ENCODE measurements at regions not wholly inside any gene's neighbourhood (a gene's known extent, or its start where the extent isn't known, plus 50 kb on each side); places are given as distances from the start of the nearest gene placed in this dataset.
A peak's percentile ranks its signal among the peaks of the same experiment; 100 is the strongest.

DNA sequence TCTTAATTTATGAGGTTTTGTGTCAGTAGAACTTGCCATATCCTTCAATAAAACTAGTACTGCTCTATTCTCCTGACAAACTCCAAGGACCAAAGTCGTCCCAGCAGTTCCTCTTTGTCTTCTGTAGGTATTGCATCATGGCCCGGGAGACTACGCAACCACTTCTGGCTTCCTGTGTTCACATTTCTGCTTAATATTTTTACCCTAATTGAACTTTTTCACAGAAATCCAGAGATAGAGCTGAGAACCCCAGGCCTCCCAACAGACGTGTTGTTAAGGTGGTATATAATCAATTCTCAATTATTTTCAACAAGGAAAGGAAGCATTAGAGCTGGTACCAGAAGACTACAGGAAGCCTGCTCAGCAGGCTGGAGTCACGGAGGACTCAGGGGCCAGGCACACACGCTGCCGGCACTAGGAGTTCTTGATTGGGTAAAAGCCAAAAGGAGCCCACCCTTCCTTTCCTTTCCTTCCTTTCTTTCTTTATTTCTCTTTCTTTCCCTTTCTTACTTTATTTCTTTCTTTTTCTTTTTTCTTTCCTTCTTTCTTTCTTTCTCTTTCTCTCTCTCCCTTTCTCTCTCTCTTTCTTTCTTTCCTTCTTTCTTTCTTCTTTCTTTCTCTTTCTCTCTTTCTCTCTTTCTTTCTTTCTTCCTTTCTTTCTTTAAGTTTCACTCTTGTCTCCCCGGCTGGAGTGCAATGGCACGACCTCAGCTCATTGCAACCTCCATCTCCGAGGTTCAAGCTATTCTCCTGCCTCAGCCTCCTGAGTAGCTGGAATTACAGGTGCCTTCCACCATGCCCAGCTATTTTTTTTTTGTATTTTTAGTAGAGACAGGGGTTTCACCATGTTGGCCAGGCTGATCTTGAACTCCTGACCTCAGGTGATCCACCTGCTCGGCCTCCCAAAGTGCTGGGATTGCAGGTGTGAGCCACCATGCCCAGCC, 173.7 kb downstream of the ZBTB18 start:
- Mint-ChIP-seq H3K9me3 (ENCODE audit: low read depth) (no peaks in the 10 kb centered on the region), H3K4me3 (no peak overlapping the region), H3K27ac (no peak overlapping the region), H3K27me3 (peaks cover 4% of the 10 kb centered on the region), H3K36me3 (no peaks in the 10 kb centered on the region), H3K4me1 (no peaks in the 10 kb centered on the region)
- no peak for ATAC-seq
- no peak for DNase-seq
- CTCF ChIA-PET: no interaction called here

DNA sequence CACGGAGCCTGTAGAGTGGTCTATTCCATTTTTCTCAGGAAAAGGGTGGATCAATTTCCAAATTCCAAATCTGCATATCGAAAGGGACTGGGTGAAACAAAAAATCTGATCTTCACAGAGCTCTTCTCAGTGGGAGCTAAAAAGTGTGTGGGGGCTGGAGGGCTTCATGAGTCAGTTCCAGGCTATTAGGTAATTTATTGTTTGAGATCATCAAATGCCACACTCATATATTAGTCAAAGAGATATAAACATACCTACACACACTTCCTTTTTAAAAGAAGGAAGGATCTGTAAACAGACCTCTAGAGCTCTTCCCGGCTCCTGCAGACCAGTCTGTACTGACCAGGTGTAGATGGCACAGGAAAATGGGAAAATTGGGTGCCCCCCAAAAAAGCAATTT, 175.4 kb downstream of the ZBTB18 start:
- Mint-ChIP-seq H3K4me3 (no peak overlapping the region), H3K4me1 (no peaks in the 10 kb centered on the region), H3K27ac (no peak overlapping the region), H3K9me3 (ENCODE audit: low read depth) (no peaks in the 10 kb centered on the region), H3K36me3 (no peaks in the 10 kb centered on the region), H3K27me3 (peaks cover 8% of the 10 kb centered on the region)
- DNase-seq (no peak), ATAC-seq (no peak)
- CTCF ChIA-PET: no interaction called here

DNA sequence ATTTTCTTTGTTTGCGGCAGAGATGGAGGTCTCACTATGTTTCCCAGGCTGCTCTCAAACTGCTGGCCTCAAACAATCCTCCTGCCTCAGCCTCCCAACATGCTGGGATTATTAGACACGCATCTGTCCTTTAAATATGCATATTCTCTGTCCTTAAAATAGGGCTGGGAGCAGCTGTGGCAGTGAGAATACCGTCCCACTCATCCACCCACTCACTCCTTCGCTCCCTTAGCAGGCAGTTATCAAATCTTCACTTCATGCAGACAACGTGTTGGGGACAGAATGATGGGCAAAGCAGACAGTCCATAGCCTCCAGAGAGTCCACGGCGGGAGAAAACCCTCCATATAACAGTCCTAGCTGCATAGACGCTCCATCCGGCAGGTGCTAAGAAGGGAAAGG, 179.4 kb downstream of the ZBTB18 start:
- Mint-ChIP-seq H3K36me3 (no peaks in the 10 kb centered on the region), H3K27me3 (peaks cover 23% of the 10 kb centered on the region), H3K9me3 (ENCODE audit: low read depth) (no peaks in the 10 kb centered on the region), H3K27ac (no peak overlapping the region), H3K4me3 (no peak overlapping the region), H3K4me1 (peaks cover 4% of the 10 kb centered on the region)
- no peak for ATAC-seq
- CTCF ChIA-PET: no interaction called here
- DNase-seq: no peak

DNA sequence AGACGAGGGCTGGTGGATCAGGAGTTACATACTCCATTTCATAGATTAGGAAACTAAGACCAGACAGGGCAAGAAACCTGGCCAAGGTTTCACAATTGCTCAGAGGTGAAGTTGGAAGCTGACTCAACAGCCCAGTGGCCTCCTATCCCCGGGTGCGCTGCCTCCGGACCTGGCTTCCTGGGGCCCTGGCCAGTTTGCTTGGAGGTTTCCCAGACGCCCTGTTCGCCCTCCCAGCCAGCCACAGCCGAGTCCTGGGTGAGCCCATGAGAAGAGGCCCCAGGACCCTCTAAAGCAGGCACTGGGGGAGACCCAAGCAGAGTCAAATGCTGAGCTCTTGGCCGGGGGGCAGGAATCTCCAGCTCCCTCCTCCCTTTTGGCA, 180.1 kb downstream of the ZBTB18 start:
- peaks cover 4% of the 10 kb centered on the region for H3K4me1 Mint-ChIP-seq
- H3K27me3 Mint-ChIP-seq: peaks cover 23% of the 10 kb centered on the region
- CTCF ChIA-PET: no interaction called here
- no peak for ATAC-seq
- H3K36me3 Mint-ChIP-seq: no peaks in the 10 kb centered on the region
- H3K27ac Mint-ChIP-seq: no peak overlapping the region
- H3K4me3 Mint-ChIP-seq: no peak overlapping the region
- DNase-seq: no peak
- H3K9me3 Mint-ChIP-seq (ENCODE audit: low read depth): no peaks in the 10 kb centered on the region

DNA sequence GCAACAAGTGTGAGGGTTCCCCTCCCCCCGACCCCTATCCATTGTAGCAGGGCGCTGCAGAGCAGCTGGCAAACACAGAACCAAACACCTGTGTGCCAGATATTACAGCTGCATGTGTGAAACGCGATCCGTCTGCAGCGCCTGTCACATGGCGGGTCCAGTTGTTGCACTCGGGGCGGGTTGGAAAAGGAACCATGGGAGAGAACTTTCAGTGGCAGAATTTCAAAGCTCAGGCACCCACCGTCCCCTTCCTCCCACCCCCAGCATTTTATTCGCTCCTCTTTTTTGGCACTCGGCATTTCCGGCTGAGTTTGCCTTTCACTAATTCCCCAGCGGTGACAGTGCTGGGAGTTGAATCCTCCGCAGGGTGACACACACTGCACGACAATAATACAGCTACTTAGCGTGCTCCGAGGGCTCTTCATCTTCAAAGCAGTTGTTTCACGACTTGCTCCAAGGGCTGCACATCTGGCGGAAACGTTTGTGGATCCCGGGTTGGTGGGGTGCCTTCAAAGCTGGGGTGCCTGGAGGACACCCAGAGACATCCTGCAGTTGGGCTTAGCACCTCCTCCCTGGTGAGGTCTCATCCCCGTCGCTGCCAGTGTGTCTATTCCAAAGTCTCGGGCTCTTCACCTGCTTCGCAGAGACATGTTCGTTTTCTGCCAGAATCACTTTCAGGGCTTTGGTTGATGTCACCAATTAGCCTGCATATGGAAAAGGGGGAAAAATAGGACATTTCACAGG, 180.7 kb downstream of the ZBTB18 start:
- H3K4me3 Mint-ChIP-seq: no peak overlapping the region
- CTCF ChIA-PET: no interaction called here
- H3K9me3 Mint-ChIP-seq (ENCODE audit: low read depth): no peaks in the 10 kb centered on the region

DNA sequence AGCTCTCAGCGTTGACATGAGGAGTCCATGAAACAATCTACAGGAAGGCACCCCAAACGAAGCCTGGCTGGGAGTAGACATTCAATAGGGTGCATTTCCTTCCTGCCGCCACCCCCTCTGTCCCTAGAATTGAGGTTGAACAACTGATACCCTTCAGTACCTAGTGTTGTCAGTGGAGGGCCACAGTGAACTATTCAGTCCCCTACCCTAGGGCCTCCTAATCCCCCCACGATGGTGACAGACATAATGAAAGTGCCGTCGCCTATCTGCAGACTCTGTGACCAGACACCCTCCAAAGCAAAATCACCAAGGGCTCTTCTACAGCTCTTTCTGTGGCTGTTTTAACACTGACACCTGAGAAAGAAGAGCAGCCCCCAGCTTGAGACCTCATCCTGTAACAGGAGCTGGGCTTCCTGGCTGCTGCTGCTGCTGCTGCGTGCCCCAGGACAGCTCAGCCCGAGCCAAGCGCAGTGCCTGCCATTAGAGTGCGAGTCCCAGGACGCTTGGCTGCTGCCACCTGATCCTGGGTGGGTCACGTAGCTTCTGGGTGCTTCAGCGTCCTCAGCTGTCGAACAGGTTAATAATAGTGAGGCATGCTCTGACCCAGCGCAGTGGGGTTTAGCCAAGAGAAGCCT, 183.0 kb downstream of the ZBTB18 start:
- DNase-seq (no peak), ATAC-seq (peak; percentile 30)
- no peaks in the 10 kb centered on the region for H3K9me3 Mint-ChIP-seq (ENCODE audit: low read depth)
- CTCF ChIA-PET: interaction anchor here (1.1 kb wide), 1 partner anchor 65 kb away, joined by 4 read pairs; no protein-coding TSS in a partner anchor
- H3K27me3 Mint-ChIP-seq: peaks cover 18% of the 10 kb centered on the region
- no peak overlapping the region for H3K27ac Mint-ChIP-seq
- no peak overlapping the region for H3K4me3 Mint-ChIP-seq
- no peaks in the 10 kb centered on the region for H3K36me3 Mint-ChIP-seq
- H3K4me1 Mint-ChIP-seq: peaks cover 5% of the 10 kb centered on the region

More for the DNA sequence above, 180.7 kb downstream of the ZBTB18 start:
- ATAC-seq: no peak
- Mint-ChIP-seq H3K36me3 (no peaks in the 10 kb centered on the region), H3K4me1 (peaks cover 4% of the 10 kb centered on the region), H3K27ac (no peak overlapping the region), H3K27me3 (peaks cover 18% of the 10 kb centered on the region)
- DNase-seq: no peak

DNA sequence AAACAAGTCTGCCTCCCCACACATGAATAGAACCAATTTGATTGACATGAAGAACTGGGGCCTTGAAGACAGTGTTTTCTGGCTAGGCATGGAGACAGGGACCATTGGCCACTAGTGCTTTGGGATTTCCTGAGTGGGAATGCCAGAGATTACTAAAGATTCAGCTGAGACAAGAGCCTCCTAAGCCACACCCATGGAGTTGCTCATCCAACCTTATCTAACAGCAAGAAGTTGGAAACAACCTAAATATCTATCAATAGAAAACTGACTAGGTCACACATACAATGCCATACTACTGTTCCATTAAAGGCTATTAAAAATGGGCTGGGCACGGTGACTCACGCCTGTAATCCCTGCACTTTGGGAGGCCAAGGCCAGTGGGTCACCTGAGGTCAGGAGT, 184.1 kb downstream of the ZBTB18 start:
- no peak for DNase-seq
- no peak overlapping the region for H3K27ac Mint-ChIP-seq
- H3K36me3 Mint-ChIP-seq: no peaks in the 10 kb centered on the region
- peaks cover 8% of the 10 kb centered on the region for H3K4me1 Mint-ChIP-seq
- H3K4me3 Mint-ChIP-seq: no peak overlapping the region
- peaks cover 16% of the 10 kb centered on the region for H3K27me3 Mint-ChIP-seq
- H3K9me3 Mint-ChIP-seq (ENCODE audit: low read depth): no peaks in the 10 kb centered on the region
- ATAC-seq: no peak
- CTCF ChIA-PET: no interaction called here

DNA sequence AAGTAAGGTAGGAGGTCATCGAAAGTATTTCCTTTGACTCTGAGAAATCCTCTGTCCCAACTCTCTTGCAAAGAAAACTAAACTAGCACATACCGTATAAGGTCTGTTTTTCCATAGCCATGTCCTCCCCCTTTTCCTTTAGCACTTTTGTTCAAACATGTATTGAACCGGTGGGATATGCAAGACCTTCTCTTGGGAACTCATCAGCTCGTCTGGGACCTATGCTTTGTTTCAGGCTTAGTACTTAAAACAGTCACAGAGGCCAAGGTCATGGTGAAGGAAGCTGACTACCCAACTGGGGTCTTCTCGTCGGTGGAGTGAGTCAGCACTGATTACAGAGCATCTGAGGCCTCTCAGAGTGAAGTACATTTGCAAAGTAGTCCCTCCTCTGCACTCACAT, 185.0 kb downstream of the ZBTB18 start:
- H3K36me3 Mint-ChIP-seq: no peaks in the 10 kb centered on the region
- H3K27ac Mint-ChIP-seq: no peak overlapping the region
- DNase-seq (no peak), ATAC-seq (no peak)
- no peak overlapping the region for H3K4me3 Mint-ChIP-seq
- peaks cover 15% of the 10 kb centered on the region for H3K27me3 Mint-ChIP-seq
- H3K4me1 Mint-ChIP-seq: peaks cover 8% of the 10 kb centered on the region
- H3K9me3 Mint-ChIP-seq (ENCODE audit: low read depth): no peaks in the 10 kb centered on the region
- CTCF ChIA-PET: no interaction called here

DNA sequence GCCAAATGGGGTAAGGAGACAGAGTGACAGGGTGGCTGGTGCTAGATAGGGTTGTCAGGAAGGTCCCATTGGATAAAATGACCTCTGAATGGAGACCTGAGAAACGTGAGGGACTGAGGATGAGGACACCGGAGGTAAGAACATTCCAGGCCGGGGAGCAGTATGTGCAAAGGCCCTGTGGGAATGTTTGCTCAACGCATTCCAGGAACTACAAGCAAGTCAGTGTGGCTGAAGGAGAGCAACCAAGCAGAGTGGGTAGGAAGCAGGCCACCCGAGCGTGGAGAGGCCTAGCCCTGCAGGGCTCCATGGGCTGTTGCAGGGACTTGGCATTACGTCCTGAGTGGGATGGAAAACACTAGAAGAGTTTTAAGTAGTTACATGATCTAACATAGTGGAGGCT, 185.6 kb downstream of the ZBTB18 start:
- no peak overlapping the region for H3K27ac Mint-ChIP-seq
- peaks cover 13% of the 10 kb centered on the region for H3K27me3 Mint-ChIP-seq
- no peaks in the 10 kb centered on the region for H3K9me3 Mint-ChIP-seq (ENCODE audit: low read depth)
- no peaks in the 10 kb centered on the region for H3K36me3 Mint-ChIP-seq
- H3K4me1 Mint-ChIP-seq: peaks cover 8% of the 10 kb centered on the region
- ATAC-seq (no peak), DNase-seq (no peak)
- CTCF ChIA-PET: no interaction called here
- H3K4me3 Mint-ChIP-seq: no peak overlapping the region

DNA sequence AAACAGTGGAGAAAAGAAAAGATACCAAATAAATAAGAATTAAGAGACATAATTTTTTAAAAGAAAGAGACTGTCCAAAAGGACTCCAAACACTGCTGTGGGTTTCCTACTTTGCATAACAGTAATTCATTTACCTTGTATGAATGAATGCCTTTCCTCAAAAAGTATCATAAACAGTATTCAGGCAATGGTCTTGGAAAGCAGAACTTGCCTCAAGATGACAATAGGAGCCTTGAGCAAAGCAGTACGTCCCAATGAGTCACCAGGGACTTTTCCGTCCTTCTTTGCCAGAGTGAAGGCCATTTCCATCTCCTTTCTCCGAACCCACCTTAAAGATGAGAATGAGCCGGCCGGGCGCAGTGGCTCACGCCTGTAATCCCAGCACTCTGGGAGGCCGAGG, 186.4 kb downstream of the ZBTB18 start:
- CTCF ChIA-PET: no interaction called here
- no peaks in the 10 kb centered on the region for H3K9me3 Mint-ChIP-seq (ENCODE audit: low read depth)
- H3K36me3 Mint-ChIP-seq: no peaks in the 10 kb centered on the region
- no peak overlapping the region for H3K4me3 Mint-ChIP-seq
- H3K27me3 Mint-ChIP-seq: peaks cover 8% of the 10 kb centered on the region
- peaks cover 9% of the 10 kb centered on the region for H3K4me1 Mint-ChIP-seq
- no peak overlapping the region for H3K27ac Mint-ChIP-seq
- DNase-seq: no peak
- ATAC-seq: no peak

DNA sequence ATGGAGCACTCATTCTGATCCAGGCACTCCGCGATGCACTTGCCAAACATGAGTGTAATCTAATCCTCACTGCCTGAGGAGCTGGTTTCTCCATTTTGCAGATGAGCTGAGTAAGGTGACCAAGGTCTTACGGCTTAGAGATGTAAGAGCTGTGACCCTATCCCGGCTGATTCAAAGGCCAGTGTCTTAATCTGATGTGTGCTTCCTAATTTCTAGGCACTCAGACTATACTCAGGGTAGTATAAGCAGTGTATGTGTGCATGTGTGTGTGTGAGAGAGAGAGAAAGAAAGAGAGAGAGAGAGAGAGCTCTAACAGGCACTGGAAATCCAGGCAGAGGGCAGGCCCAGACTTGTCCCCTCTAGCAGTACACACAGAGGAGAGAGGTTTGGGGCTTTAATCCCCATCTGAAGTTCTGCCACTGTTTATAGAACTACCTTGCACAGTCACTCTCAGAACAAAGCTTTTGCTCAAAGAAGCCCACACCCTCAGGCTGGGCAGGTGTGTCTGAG, 188.2 kb downstream of the ZBTB18 start:
- no peak for DNase-seq
- peaks cover 6% of the 10 kb centered on the region for H3K27me3 Mint-ChIP-seq
- H3K4me3 Mint-ChIP-seq: no peak overlapping the region
- H3K27ac Mint-ChIP-seq: peak overlapping the region; percentile 51
- CTCF ChIA-PET: interaction anchor here (1.0 kb wide), 1 partner anchor 8 kb away, joined by 3 read pairs; no protein-coding TSS in a partner anchor
- H3K4me1 Mint-ChIP-seq: peaks cover 8% of the 10 kb centered on the region
- ATAC-seq: peak; percentile 33
- H3K9me3 Mint-ChIP-seq (ENCODE audit: low read depth): no peaks in the 10 kb centered on the region
- H3K36me3 Mint-ChIP-seq: no peaks in the 10 kb centered on the region

DNA sequence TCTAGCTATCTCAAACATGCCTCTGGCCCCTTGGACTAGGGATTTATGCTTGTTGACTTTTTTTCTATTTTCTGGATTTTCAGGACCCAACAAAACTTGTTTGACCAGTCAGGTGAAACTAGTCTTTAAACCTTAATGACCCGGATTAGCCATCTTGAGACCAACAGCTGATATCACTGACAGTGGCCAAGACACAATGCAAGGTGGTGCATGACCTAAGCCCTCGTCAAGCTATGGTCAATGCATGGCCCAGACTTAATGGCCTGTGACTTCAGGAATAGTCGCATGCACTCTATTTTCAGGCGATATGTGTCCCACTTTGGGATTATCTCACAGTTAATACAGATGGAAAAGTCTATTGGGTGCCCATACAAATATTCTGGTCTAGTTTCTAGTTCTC, 190.4 kb downstream of the ZBTB18 start:
- no peak overlapping the region for H3K4me3 Mint-ChIP-seq
- peaks cover 10% of the 10 kb centered on the region for H3K27me3 Mint-ChIP-seq
- ATAC-seq (no peak), DNase-seq (no peak)
- CTCF ChIA-PET: no interaction called here
- no peaks in the 10 kb centered on the region for H3K9me3 Mint-ChIP-seq (ENCODE audit: low read depth)
- H3K27ac Mint-ChIP-seq: no peak overlapping the region
- H3K36me3 Mint-ChIP-seq: no peaks in the 10 kb centered on the region
- peaks cover 8% of the 10 kb centered on the region for H3K4me1 Mint-ChIP-seq

DNA sequence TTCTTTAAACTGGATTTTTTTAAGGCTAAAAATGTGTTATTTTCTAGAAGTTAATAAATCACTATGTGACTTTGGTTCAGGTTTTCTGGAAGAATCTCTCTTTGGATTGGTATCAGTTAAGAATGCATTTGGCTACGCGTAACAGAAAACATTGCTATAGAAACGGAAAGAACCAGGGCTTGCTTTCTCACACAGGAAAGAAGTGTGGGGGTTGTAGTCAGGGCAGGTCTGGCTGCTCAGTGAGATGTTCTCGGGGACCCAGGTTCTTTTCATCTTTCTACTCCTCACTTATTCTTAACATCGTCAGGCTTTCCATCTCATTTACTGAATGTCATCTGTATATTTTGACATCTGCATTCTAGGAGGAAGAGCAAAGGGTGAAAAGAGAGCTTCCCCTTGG, 191.4 kb downstream of the ZBTB18 start:
- Mint-ChIP-seq H3K36me3 (no peaks in the 10 kb centered on the region), H3K9me3 (ENCODE audit: low read depth) (no peaks in the 10 kb centered on the region), H3K27ac (no peak overlapping the region), H3K4me3 (no peak overlapping the region), H3K27me3 (peaks cover 10% of the 10 kb centered on the region), H3K4me1 (peaks cover 8% of the 10 kb centered on the region)
- ATAC-seq (no peak), DNase-seq (no peak)
- CTCF ChIA-PET: no interaction called here

All from activated CD8-positive, alpha-beta memory T cell treated with anti-CD3 and anti-CD28 coated beads, Interleukin-2, amount 10 ng/mL, durations not matched to agents 7 days and 5 days (primary cell).